GM19035 (cell line): ENCODE measurements at regions not wholly inside any gene's neighbourhood (a gene's known extent, or its start where the extent isn't known, plus 50 kb on each side); places are given as distances from the start of the nearest gene placed in this dataset.
"Not testable (repeated sequence)": the region's sequence is repeated elsewhere in the genome, so short reads cannot be mapped to it uniquely, and the experiment has no call there.

Experiments
- ATAC-seq: cut with Tn5 transposase; IDR thresholded peaks from one replicate; pipeline ENCODE4 v1.9.1; 2021; ENCODE audit not compliant: unreplicated experiment

DNA sequence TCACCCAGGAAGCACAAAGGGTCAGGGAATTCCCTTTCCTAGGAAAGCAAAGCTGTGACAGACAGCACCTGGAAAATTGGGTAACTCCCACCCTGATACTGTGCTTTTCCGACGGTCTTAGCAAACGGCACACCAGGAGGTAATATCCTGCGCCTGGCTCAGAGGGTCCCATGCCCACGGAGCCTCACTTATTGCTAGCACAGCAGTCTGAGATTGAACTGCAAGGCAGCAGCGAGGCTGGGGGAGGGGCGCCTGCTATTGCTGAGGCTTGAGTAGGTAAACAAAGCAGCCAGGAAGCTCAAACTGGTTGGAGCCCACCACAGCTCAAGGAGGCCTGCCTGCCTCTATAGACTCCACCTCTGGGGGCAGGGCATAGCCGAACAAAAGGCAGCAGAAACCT, 1697.1 kb upstream of the C9orf72 start:
- not testable (repeated sequence) for ATAC-seq

DNA sequence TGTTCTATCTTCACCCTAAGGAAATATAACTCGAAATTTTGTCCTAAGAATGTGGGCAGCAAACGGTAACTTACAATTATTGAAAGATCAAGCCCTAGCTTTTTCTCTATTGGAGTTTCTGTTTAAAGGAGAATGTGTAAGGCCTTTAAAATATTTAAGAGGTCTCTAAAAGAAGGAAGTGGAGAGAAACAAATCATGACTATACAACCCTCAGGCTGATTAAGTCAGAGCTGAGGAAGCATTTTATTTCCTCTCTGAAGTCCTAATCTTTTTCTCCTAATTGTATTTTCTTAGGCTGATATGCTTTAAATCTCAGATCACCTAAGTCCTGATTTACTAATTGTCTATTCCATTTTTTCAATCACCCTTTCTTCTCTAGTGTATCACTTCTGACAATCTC, 1708.8 kb upstream of the C9orf72 start:
- ATAC-seq = no peak

- no peak for ATAC-seq
These were observed 1712.5 kb upstream of the C9orf72 start for GRCh38 chr9:29285818-29286217.

GRCh38 chr9:29289365-29289764, 1716.1 kb upstream of the C9orf72 start:
- ATAC-seq = no peak

DNA sequence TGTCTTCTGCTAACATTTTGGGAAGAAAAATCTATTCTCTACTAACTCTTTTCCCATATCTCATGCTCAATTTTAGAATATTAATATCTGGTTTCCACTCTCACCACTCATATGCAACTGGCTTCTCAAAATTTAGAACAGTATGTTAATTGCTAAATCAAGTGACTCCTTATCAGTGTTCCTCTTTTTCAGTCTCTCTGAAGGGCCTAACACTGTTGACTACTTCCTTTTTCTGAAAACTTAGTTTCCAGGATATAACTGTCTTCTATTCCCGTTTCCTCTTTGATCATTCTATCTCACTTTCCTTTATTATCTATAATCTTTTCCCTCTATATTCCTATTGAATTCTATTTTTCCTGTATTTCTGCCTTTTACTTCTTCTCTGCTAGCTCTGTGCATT, 1717.2 kb upstream of the C9orf72 start:
- no peak for ATAC-seq

- no peak for ATAC-seq
These were observed 1724.3 kb upstream of the C9orf72 start for GRCh38 chr9:29297592-29297991.

GRCh38 chr9:29311221-29311620, 1737.9 kb upstream of the C9orf72 start:
- ATAC-seq = no peak

- ATAC-seq = no peak
These were observed 1739.0 kb upstream of the C9orf72 start for GRCh38 chr9:29312327-29312726.

GRCh38 chr9:29319736-29320513, 1746.6 kb upstream of the C9orf72 start:
- no peak for ATAC-seq

DNA sequence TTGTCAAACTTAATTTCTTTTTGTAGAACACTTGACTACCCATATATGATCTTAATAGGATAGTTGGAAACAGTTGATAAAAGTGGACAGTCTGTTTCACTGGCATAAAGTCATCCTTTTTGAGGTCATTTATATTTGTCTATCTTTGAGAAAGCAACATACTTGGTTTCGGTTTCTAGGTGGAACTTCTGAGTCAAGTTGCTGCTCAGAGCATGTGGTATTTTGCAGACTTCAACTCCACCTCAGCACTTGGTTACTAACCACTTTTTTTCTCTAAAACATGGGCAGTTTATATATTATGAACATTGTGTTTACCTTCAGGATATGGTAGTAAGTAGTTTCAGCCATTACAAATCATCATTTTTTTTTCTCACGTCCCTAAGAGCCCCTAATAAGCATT, 1749.0 kb upstream of the C9orf72 start:
- peak; percentile 88 for ATAC-seq

GRCh38 chr9:29325894-29326293, 1752.6 kb upstream of the C9orf72 start:
- ATAC-seq = no peak

- ATAC-seq = no peak
These were observed 1759.5 kb upstream of the C9orf72 start for GRCh38 chr9:29332789-29333188.

GRCh38 chr9:29336281-29336680, 1763.0 kb upstream of the C9orf72 start:
- no peak for ATAC-seq

- ATAC-seq = no peak
These were observed 1766.1 kb upstream of the C9orf72 start for GRCh38 chr9:29339387-29339786.

DNA sequence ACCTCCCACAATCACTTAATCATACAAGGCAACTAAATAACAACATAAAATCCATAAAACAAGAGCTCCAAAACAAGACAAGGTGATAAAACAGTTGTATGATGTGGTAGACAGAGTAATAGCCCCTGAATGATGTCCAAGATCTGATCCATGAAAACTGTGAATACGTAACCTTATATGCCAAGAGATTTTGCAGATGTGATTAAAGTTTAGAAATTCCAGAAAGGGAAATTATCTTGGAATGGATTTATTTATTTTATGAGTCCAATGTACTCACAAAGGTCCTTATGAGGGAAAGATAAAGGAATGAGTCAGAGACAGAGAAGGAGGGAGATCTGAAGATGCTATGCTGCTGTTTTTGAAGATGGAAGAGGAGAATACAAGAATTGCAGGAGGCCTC, 1775.7 kb upstream of the C9orf72 start:
- no peak for ATAC-seq

GRCh38 chr9:29389421-29389820, 1816.1 kb upstream of the C9orf72 start:
- no peak for ATAC-seq

DNA sequence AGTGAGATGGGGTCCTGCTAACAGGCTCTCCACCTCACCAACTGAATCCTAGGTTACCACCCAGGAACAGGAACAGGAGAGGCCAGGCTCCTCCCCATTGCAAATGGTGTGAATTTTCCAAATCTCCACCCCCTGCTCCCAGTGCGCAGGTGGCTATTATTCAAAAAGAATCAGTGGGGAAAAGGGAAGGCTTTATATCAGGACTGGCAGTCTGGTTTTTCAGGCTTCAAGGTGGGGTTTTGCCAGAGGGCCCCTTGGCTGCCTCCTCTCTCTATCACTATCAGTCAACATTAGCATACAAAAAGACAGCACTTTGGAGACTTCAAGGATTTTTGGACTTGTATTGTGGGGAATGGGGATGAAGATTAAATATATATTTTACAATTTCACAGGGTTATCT, 1817.6 kb upstream of the C9orf72 start:
- ATAC-seq = no peak

DNA sequence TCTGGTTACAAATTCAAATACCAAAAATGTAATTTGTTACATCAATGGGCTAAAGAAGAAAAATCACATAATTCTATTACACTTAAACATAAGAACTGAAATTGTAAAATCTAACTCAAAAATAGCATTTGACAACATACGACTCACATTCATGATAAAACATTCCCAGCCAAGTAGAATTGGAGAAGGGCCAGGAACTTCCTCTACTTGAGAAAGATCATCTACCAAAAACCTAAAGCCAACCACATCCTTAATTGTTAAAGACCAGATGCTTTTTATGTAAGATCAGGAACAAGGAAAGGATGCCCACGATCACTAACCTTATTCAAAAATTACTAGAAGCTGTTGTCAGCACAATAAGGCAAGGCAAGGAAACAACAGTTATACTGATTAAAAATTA, 1819.8 kb upstream of the C9orf72 start:
- no peak for ATAC-seq

- no peak for ATAC-seq
These were observed 1821.6 kb upstream of the C9orf72 start for GRCh38 chr9:29394855-29395254.

DNA sequence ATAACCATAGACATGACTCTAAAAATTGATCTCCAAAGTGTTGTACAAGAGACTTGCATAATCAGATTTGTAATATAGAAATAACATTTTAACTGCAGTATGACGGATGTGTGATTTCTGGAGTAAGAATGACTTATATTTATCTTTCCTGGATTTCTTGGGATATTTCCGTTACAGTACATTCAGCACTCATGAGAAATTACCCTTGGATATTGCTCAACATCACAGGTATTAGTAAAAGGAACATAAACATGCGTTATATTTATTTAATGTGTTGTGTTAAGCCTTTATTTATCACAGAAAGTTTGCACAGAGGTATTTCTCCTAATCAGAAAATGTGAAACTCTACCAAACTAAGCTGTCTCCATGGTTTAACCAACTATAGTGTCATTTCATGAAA, 1823.9 kb upstream of the C9orf72 start:
- ATAC-seq = no peak

DNA sequence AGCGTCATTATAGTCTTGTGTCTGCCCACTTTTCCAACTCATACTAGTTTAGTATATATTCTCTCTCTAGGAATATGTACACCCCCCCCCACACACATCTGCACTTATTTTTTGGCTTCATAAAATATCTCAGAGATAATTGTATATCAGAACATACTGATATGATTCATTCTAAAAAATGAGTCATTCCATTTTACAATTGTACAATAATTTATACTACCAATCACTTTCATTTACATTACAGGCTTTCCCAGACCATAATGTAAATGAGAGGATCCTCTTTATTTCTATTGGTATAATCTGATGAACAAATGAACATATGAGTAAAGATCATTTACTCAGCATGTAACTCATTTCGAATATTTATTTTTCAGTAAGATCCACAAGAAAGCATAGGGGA, 1842.9 kb upstream of the C9orf72 start:
- ATAC-seq = no peak

- no peak for ATAC-seq
These were observed 1849.2 kb upstream of the C9orf72 start for GRCh38 chr9:29422438-29422837.

- ATAC-seq = no peak
These were observed 1858.9 kb upstream of the C9orf72 start for GRCh38 chr9:29432191-29432590.
